OCI-LY7 (cell line): ENCODE measurements at regions not wholly inside any gene's neighbourhood (a gene's known extent, or its start where the extent isn't known, plus 50 kb on each side); places are given as distances from the start of the nearest gene placed in this dataset.

Experiments
- BruUV-seq: library from RNA; stranded (reverse); fragments of 400-500 nt; replicated peaks from 2 replicates; lab custom pipeline; 2021; lab: Mats Ljungman, UMichigan
- CTCF ChIA-PET: fragments of 300-600 bp; sonication (Branson Sonifier 250); formaldehyde crosslinking; loops from one replicate; lab custom pipeline; 2022; ENCODE audit warnings: antibody characterized with exemption; ENCODE audit not compliant: unreplicated experiment; lab: Charles Lee
- POLR2A ChIA-PET: fragments of 300-600 bp; sonication (Branson Sonifier 250); formaldehyde crosslinking; loops from one replicate; lab custom pipeline; 2022; ENCODE audit warnings: antibody characterized with exemption; lab: Charles Lee
- DNase-seq: peaks from one replicate; pipeline ENCODE4 v3.0.0-alpha.2; 2015; ENCODE audit warnings: low spot score
- H2AFZ ChIP-seq: fragments of 200-600 bp; sonication (generic), shearing (Covaris generic); 2 replicates; pipeline ENCODE4 v1.6.1; 2014; ENCODE audit warnings: mild to moderate bottlenecking, antibody characterized with exemption, low read length, moderate library complexity
- H3K27ac ChIP-seq: fragments of 200-600 bp; sonication (generic); 2 replicates; pipeline ENCODE4 v1.5.1; 2014; ENCODE audit warnings: mixed run types, low read depth, mild to moderate bottlenecking, moderate library complexity, low read length, inconsistent platforms; ENCODE audit not compliant: poor library complexity, severe bottlenecking
- H3K36me3 ChIP-seq: fragments of 200-600 bp; sonication (generic); 2 replicates; pipeline ENCODE4 v1.6.1; 2014; ENCODE audit warnings: mild to moderate bottlenecking, antibody characterized with exemption, low read length, moderate library complexity, mixed read lengths; ENCODE audit not compliant: insufficient read depth
- H3K4me1 ChIP-seq: fragments of 200-600 bp; sonication (generic); 2 replicates; pipeline ENCODE4 v1.5.1; 2014; ENCODE audit warnings: mild to moderate bottlenecking, low read length; ENCODE audit not compliant: insufficient read depth, poor library complexity, severe bottlenecking
- H3K4me2 ChIP-seq: fragments of 200-600 bp; sonication (generic); 2 replicates; pipeline ENCODE4 v1.6.1; 2014; ENCODE audit warnings: mild to moderate bottlenecking, low read length
- H3K4me3 ChIP-seq: fragments of 200-600 bp; sonication (generic); 2 replicates; pipeline ENCODE4 v1.5.1; 2014; ENCODE audit warnings: mild to moderate bottlenecking, low read depth, low read length; ENCODE audit not compliant: poor library complexity, severe bottlenecking
- H3K79me2 ChIP-seq: fragments of 200-600 bp; sonication (generic); 2 replicates; pipeline ENCODE4 v1.6.1; 2016; ENCODE audit warnings: low read depth, mild to moderate bottlenecking, low read length, moderate library complexity, mixed read lengths; ENCODE audit not compliant: insufficient read depth
- H3K9me2 ChIP-seq: fragments of 200-600 bp; sonication (generic); 2 replicates; pipeline ENCODE4 v1.6.1; 2016; ENCODE audit warnings: mild to moderate bottlenecking, low read length, mixed read lengths; ENCODE audit not compliant: insufficient read depth
- H3K9me3 ChIP-seq: fragments of 200-600 bp; sonication (generic); 2 replicates; pipeline ENCODE4 v1.6.1; 2014; ENCODE audit warnings: mild to moderate bottlenecking, mixed run types, low read length, mixed read lengths
- H4K20me1 ChIP-seq: fragments of 200-600 bp; sonication (generic); 2 replicates; pipeline ENCODE4 v1.6.1; 2014; ENCODE audit warnings: mild to moderate bottlenecking, antibody characterized with exemption, low read length, moderate library complexity, mixed read lengths; ENCODE audit not compliant: insufficient read depth
- EZH2phosphoT487 ChIP-seq: fragments of 200-600 bp; sonication (generic); IDR thresholded peaks from 2 replicates; pipeline ENCODE4 v1.6.1; 2018; ENCODE audit warnings: low read depth, borderline replicate concordance, mild to moderate bottlenecking, mixed run types, antibody characterized with exemption, low read length, moderate library complexity, mixed read lengths
- intact Hi-C: fragments of 100-400 bp; cut with micrococcal nuclease; formaldehyde crosslinking; loops from one replicate; pipeline ENCODE4 v1.10.0; 2022; ENCODE audit not compliant: unreplicated experiment
- TF ChIP-seq, protein P1 (sequence below): fragments of 200-600 bp; sonication (generic); conservative IDR thresholded peaks from 2 replicates; pipeline ENCODE4 v1.5.1; 2014; ENCODE audit warnings: mild to moderate bottlenecking, antibody characterized with exemption, low read length, moderate library complexity, mixed read lengths

GRCh38 chr9:118527261-118527660 is 823.1 kb downstream of the TLR4 start:
- intact Hi-C loops, result loop anchor here (10.0 kb wide), 1 partner anchor 838 kb away; the partner anchor contains the start of gene BRINP1
- no peaks in the 10 kb centered on the region for H3K36me3 ChIP-seq
- no peak overlapping the region for H3K27ac ChIP-seq
- no peak overlapping the region for H3K4me2 ChIP-seq
- H3K4me3 ChIP-seq, result no peak overlapping the region
- no peaks in the 10 kb centered on the region for H3K79me2 ChIP-seq
- no peaks in the 10 kb centered on the region for H3K4me1 ChIP-seq
- H3K9me3 ChIP-seq, result no peaks in the 10 kb centered on the region
- POLR2A ChIA-PET, result interaction anchor here (0.6 kb wide), 1 partner anchor 20 kb away, joined by 3 read pairs; no protein-coding TSS in a partner anchor
- no peaks in the 10 kb centered on the region for H3K9me2 ChIP-seq
- no peaks in the 10 kb centered on the region for H4K20me1 ChIP-seq
- TF ChIP-seq, protein P1, sequence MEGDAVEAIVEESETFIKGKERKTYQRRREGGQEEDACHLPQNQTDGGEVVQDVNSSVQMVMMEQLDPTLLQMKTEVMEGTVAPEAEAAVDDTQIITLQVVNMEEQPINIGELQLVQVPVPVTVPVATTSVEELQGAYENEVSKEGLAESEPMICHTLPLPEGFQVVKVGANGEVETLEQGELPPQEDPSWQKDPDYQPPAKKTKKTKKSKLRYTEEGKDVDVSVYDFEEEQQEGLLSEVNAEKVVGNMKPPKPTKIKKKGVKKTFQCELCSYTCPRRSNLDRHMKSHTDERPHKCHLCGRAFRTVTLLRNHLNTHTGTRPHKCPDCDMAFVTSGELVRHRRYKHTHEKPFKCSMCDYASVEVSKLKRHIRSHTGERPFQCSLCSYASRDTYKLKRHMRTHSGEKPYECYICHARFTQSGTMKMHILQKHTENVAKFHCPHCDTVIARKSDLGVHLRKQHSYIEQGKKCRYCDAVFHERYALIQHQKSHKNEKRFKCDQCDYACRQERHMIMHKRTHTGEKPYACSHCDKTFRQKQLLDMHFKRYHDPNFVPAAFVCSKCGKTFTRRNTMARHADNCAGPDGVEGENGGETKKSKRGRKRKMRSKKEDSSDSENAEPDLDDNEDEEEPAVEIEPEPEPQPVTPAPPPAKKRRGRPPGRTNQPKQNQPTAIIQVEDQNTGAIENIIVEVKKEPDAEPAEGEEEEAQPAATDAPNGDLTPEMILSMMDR, result no peak
- TF ChIP-seq EZH2phosphoT487, result no peak
- CTCF ChIA-PET, result no interaction called here
- no peak overlapping the region for H2AFZ ChIP-seq
- no peak for DNase-seq
- no TSS peak for BruUV-seq

- TF ChIP-seq EZH2phosphoT487, result no peak
- TF ChIP-seq, protein P1, result no peak
- H3K27ac ChIP-seq, result no peak overlapping the region
- CTCF ChIA-PET, result no interaction called here
- intact Hi-C loops, result loop anchor here (10.0 kb wide), 1 partner anchor 836 kb away; the partner anchor contains the start of gene BRINP1
- no peak for DNase-seq
- no peaks in the 10 kb centered on the region for H3K36me3 ChIP-seq
- no peaks in the 10 kb centered on the region for H3K4me1 ChIP-seq
- H4K20me1 ChIP-seq, result no peaks in the 10 kb centered on the region
- H3K4me2 ChIP-seq, result no peak overlapping the region
- no TSS peak for BruUV-seq
- no peak overlapping the region for H2AFZ ChIP-seq
- no peaks in the 10 kb centered on the region for H3K79me2 ChIP-seq
- no peaks in the 10 kb centered on the region for H3K9me2 ChIP-seq
- no peak overlapping the region for H3K4me3 ChIP-seq
- POLR2A ChIA-PET, result no interaction called here
- H3K9me3 ChIP-seq, result no peaks in the 10 kb centered on the region
Observed at GRCh38 chr9:118529210-118529609, 825.0 kb downstream of the TLR4 start.

DNA sequence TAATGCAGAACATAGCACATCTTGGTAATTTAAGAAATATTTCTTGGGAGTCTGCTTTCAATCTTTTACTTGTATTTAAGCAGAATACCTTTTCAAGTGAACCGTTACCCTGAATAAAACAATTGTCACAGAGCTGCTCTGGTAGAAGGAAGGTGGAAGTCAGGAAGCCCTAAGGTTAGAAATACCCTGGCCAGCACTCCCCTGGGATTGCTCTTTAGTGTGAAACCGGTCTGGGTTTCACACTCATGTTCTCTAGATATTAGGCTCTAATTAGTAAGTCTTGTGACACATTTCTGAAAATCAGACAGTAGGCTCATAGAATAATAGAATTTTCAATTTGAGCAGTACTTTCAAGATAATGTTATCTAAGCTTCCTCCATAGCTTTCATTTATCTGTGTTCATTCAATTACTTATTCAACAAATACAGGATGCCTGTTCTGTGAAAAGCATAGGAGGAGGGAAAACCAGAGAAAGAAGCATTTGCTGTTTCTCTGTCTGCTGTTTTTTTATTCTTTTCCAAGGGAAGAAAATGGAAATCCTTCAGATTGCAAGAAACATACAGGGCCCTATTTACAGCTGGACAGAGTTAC is 825.5 kb downstream of the TLR4 start:
- H4K20me1 ChIP-seq, result no peaks in the 10 kb centered on the region
- intact Hi-C loops, result loop anchor here (10.0 kb wide), 1 partner anchor 835 kb away; the partner anchor contains the start of gene BRINP1
- no peaks in the 10 kb centered on the region for H3K4me1 ChIP-seq
- H3K9me2 ChIP-seq, result no peaks in the 10 kb centered on the region
- no peak overlapping the region for H2AFZ ChIP-seq
- DNase-seq, result no peak
- no TSS peak for BruUV-seq
- no peak overlapping the region for H3K27ac ChIP-seq
- H3K79me2 ChIP-seq, result no peaks in the 10 kb centered on the region
- ChIA-PET POLR2A (no interaction called here), CTCF (no interaction called here)
- H3K4me2 ChIP-seq, result no peak overlapping the region
- no peaks in the 10 kb centered on the region for H3K36me3 ChIP-seq
- no peak overlapping the region for H3K4me3 ChIP-seq
- H3K9me3 ChIP-seq, result no peaks in the 10 kb centered on the region
- TF ChIP-seq EZH2phosphoT487, result no peak
